H7 (cell line): ENCODE measurements at regions not wholly inside any gene's neighbourhood (a gene's known extent, or its start where the extent isn't known, plus 50 kb on each side); places are given as distances from the start of the nearest gene placed in this dataset.
"Not testable (repeated sequence)": the region's sequence is repeated elsewhere in the genome, so short reads cannot be mapped to it uniquely, and the experiment has no call there.

Experiments
- DNase-seq: peaks from one replicate; pipeline ENCODE4 v3.0.0; 2012
- H3K27me3 ChIP-seq: 2 replicates; pipeline ENCODE4 v1.6.0; 2011; ENCODE audit warnings: mild to moderate bottlenecking, low read length; ENCODE audit not compliant: control insufficient read depth, insufficient read depth
- H3K36me3 ChIP-seq: replicated peaks from 2 replicates; pipeline ENCODE4 v1.5.1; 2011; ENCODE audit warnings: low read length; ENCODE audit not compliant: control insufficient read depth, insufficient read depth
- H3K4me3 ChIP-seq: 2 replicates; pipeline ENCODE4 v1.5.1; 2011; ENCODE audit warnings: low read depth, mild to moderate bottlenecking, control low read depth, low read length, moderate library complexity; ENCODE audit not compliant: insufficient read depth

DNA sequence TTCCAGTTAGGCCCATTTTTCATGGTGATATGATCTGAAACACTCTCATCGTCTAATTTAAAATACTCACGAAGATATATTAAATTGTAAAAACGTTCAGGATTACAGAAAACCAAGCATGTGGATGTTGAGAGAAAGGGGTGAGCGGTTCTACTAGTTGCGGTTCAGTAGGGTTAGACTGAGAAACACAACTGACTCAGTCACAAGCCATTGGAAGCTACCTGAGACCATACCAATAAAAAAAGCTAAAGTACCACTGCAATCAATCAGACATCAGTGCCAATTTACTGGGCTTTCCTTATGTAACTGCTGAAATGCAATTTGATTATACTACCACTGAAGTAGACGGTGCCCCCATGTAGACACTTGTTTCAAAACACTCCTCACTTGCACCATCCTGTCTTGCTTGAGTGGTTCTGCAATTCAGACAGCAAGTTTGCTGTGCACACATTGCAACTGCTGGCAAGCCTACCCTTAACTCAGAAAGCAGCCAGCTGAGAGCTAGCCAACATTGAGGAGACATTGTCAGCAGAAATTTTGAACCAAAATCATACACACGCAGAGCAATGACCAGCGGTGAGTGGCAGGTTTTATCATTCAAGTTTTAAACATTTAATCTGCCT lies 368.7 kb upstream of the ARHGEF26 start:
- Histone ChIP-seq H3K36me3 (no peaks in the 10 kb centered on the region), H3K4me3 (no peak overlapping the region), H3K27me3 (no peaks in the 10 kb centered on the region)
- no peak for DNase-seq

DNA sequence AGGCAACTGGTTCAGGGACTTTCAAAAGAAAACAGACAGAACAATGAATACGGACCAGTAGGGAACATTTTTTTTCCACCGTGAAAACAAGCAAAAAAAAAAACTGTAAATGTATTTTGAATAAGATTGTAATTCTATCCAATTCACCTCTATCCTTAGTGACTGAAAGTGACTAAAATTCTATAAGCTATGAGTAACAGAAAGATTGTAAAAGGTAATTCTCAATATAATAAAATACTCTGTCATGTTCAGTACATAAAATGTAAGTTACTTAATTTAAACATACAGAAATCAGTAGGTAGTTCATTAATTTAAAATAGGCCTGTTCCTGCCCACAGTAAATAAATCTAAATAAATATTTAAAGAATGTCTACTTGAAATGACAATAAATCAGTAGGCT lies 368.2 kb upstream of the ARHGEF26 start:
- DNase-seq, result no peak
- Histone ChIP-seq H3K27me3 (no peaks in the 10 kb centered on the region), H3K36me3 (no peaks in the 10 kb centered on the region), H3K4me3 (no peak overlapping the region)

DNA sequence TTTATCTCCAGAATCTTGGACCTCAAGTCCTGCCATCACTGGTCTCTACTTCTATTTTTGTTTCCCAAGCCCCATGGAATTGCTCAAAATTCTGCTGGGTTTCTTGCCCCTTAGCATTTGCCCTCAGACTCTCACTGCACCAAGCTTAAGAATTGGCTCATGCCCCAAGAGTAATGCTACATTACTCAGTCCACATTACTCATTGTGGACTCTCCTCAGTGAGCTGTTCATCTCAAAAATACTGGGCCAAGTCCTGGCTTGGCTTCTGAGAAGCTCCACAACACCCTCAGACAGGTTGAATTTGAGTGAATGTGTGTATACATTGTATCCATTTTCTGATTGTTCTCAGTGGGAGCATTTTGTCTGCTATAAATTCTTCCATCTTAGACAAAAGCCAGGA lies 364.4 kb upstream of the ARHGEF26 start:
- Histone ChIP-seq H3K27me3 (no peaks in the 10 kb centered on the region), H3K36me3 (no peaks in the 10 kb centered on the region), H3K4me3 (no peak overlapping the region)
- no peak for DNase-seq

DNA sequence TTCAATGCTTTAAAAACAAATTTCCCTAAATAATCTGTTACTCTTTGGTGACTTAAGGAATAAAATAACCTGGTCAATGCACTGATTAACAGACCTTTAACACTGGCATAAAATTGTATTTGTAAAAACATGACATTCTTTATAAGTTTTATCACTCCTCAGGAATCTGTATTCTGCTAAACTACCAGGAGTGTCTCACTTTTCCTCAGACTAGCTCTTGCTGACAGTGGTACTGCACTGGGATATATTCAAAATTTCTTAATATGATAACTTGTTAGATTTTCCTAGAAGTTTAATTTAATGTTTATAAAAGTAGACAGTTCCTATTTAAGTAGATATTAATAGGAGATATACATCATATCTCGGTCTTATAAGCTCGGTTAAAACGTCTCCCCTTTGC lies 363.4 kb upstream of the ARHGEF26 start:
- Histone ChIP-seq H3K4me3 (no peak overlapping the region), H3K36me3 (no peaks in the 10 kb centered on the region), H3K27me3 (no peaks in the 10 kb centered on the region)
- DNase-seq, result no peak

DNA sequence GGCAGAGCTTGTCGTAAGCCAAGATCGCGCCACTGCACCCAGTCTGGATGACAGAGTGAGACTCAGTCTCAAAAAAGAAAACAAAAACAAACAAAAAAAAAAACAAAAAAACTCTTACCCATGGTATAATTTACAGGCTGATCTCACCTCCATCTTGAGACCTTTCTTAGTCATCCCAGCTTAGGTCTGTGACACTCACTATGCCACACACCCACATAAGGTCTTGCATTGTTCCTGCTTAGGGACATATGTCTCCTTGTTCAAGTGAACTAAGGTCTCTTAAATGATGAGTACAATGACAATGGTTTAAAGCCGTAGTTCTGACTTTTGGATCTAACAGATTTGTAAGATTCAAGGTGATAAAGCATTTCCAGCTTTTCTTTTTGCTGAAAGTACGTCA lies 360.2 kb upstream of the ARHGEF26 start:
- no peak for DNase-seq
- no peaks in the 10 kb centered on the region for H3K27me3 ChIP-seq
- no peaks in the 10 kb centered on the region for H3K36me3 ChIP-seq
- H3K4me3 ChIP-seq, result no peak overlapping the region

DNA sequence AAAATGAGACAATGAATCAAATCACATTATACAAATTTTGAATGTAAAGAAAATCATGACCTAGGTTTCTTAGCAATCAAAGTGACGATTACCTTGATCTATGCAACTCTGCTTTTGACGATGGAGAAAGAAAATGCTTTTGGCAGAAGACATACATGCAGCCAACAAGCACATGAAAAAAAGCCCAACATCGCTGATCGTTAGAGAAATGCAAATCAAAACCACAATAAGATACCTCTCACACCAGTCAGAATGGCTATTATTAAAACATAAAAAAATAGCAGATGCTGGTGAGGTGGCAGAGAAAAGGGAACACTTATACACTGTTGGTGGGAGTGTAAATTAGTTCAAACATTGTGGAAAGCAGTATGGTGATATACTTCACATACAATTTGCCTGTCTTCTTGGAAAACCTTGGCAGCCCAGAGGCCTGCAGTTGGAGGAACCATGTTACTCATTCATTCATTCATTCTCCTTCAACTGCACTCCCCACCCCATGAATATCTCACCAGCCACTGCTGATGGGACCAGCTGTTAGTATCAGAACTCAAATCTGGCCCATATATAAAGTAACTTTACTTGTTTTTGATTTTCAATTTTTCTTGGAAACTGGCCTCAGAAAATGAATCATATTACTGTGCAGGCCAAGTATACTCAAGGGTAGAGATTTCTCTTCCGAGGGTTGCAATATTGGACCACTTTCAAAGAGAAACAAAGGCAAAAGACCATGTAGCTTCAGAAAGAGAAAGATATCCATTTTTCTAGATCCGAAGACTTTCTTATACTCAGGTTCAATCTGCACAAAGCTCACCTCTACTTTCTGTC lies 358.6 kb upstream of the ARHGEF26 start:
- Histone ChIP-seq H3K36me3 (no peaks in the 10 kb centered on the region), H3K27me3 (no peaks in the 10 kb centered on the region), H3K4me3 (no peak overlapping the region)
- DNase-seq, result no peak

DNA sequence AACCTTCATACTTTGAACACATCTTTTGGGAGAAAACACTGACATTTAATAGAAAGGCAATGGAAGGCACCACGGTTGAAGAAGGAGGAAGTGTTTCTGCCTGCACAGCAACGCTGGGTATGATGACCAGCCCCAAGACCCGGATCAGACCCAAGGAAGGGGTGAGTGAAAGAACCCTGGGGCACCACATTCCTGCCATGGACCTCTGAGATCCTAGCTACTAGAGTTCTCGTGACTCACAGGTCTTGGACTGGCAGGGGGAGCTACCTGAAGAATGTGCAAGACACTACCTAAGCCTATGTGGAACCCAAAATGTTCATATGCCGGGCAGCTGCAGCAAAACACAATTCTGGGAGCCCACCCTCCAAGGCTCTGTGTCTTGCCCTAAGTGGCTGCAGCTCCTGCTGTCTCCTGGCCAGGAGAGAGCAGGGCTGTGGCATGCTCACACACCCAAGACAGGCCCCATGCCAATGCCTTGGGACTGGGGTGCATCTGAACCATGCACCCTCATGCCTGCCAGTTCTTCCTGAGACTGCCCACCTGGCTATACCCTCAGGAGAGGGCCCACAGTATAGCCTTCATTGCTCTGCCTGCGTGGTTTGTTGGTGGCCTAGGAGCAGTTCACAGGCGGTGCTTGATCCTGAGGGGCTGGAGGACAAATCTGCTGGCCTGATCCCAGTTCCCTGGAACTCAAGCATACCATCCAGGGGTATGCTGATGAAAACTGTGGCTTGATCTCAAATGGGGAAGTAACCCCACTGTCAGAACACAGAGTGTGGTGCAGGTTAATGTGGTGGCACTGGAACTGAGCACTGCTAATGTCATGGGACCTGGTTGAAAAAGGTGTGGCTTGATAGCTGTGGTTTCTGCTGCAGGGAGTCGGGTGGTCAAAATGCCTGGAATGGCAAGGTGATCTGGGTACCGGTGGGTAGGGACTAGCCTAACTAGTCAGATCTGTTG lies 353.3 kb upstream of the ARHGEF26 start:
- no peak for DNase-seq
- Histone ChIP-seq H3K4me3 (no peak overlapping the region), H3K36me3 (no peaks in the 10 kb centered on the region), H3K27me3 (no peaks in the 10 kb centered on the region)

DNA sequence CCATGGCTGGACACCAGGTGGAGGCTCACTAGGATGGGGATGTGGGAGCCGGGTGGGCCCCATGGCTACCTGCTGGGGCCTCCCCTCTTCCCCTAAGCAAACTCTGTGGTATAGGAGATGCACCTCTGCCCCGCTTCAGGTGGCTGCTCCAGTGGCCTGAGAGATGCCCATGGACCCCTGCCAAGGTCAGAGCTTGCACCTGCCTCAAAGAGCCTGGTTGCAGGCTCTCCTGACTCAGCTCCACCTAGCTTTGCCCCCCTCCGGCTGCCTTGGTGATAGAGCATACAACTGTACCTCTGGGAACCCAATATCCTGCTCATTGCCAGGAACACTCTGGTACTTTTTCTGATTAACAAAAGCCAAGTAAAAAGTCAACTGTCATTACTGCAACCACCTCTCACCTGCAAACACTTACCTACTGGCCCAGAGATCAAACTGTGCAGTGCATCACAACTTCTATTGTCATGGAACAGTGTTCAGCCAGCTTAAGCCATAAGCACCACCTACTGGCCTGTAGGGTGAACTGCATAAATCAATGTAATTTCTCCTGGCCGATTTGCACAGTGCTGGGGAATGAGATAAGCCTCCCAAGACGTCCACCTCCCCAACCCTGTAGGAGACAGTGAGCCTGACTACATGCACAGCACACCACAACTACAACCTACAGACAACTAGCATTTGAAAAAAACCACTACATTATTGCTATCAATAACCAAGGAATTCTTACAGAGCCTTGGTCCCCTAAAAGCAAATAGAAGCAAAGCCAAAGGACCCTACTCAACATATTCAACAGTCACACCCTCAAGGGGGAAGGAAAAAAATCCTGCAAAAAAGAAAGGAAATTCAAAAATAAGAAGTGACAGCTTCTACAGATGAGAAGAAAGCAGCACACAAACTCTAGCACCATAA lies 352.4 kb upstream of the ARHGEF26 start:
- Histone ChIP-seq H3K36me3 (no peaks in the 10 kb centered on the region), H3K4me3 (no peak overlapping the region), H3K27me3 (no peaks in the 10 kb centered on the region)
- DNase-seq, result peak; percentile 49

DNA sequence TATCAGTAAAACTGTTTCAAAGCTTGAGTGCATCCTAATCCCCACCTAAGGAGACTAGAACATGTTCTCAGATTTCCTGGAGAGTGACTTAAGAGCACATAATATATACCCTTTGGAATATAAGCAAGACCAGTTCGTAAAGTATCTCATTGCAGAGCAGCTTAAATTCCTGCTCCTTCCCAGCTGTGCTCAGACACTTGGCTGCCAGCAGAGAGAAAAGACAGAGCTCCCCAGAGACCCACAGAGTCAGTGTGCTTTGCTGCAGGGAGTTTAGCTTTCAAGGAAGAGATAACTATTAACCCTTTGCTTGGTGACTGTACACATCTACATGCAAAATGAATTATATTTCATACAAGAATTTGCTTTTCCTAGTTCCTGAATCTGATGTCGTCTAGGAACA lies 338.1 kb upstream of the ARHGEF26 start:
- Histone ChIP-seq H3K27me3 (no peaks in the 10 kb centered on the region), H3K4me3 (no peak overlapping the region), H3K36me3 (no peaks in the 10 kb centered on the region)
- DNase-seq, result no peak

DNA sequence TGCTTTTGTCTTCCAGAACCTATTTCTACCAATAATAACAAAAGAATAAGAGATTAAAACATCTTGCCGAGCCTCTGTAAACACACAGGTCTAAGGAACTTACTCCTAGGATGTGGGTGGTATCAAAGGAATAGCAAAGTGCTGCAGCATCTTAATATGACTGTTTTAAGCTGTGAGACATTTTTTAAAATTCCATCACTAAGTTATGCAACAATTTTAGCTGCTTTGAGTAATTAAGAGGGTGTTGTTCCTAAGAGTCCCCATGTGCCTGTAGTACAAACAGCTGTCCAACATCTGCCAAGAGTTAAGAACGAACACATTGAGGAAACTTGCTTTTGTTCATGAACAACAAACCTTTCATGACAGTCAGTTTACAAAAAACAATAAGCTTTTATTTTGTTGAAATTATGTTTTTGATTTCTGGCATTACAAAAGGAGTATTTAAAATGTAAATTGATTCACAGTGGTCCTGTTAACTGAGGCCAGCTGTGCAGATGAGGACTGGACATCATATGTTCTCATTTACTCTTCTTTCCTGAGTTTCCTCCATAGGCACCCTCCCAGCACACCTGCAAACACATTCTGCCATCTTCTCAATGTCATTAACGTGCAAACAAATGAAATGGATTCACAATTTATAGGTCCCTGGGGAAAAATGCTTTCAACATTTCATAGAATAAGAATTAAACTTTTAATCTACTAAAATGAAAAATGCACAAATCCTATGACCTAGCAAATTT lies 337.3 kb upstream of the ARHGEF26 start:
- DNase-seq, result no peak
- Histone ChIP-seq H3K27me3 (no peaks in the 10 kb centered on the region), H3K4me3 (no peak overlapping the region), H3K36me3 (no peaks in the 10 kb centered on the region)

DNA sequence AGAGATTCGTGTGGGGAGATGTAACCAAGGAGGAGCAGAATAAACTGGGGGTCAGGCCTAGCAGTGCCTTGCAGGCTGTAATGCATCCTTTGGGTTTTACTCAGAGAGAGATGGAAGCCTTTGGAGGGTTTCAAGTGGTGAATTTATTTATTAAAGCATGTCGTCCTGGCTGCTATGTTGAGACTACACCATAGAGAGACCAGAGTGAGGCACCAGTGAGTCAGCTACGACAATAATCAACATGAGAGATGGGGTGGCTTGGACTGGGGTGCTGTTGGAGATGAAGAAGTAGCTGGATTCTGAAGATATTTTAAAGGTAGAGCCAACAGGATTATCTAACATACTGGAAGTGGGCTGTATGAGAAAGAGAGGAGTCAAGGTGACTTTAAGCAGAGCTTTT lies 335.3 kb upstream of the ARHGEF26 start:
- H3K27me3 ChIP-seq, result no peaks in the 10 kb centered on the region
- no peak for DNase-seq

DNA sequence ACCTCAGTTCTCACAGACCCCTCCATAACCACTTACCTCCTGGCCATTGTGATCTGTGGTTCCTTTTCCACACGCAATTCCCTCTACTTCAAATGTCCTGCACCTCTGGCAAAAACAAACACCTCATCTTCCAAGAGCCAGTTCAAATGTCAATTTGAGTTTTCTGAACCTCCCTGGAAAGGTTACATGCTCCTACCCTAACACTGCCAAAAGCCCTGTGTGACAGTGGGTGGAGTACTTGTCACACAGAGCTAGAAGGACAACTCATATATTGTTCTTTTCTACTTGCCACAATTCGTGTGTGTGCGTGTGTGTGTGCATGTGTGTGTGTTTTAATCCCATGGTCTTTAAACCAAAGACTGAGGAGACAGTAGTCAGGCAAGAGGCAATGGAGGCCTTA lies 331.8 kb upstream of the ARHGEF26 start:
- Histone ChIP-seq H3K4me3 (no peak overlapping the region), H3K27me3 (no peaks in the 10 kb centered on the region), H3K36me3 (no peaks in the 10 kb centered on the region)
- no peak for DNase-seq

More for the DNA sequence above, 335.3 kb upstream of the ARHGEF26 start:
- Histone ChIP-seq H3K36me3 (no peaks in the 10 kb centered on the region), H3K4me3 (no peak overlapping the region)

DNA sequence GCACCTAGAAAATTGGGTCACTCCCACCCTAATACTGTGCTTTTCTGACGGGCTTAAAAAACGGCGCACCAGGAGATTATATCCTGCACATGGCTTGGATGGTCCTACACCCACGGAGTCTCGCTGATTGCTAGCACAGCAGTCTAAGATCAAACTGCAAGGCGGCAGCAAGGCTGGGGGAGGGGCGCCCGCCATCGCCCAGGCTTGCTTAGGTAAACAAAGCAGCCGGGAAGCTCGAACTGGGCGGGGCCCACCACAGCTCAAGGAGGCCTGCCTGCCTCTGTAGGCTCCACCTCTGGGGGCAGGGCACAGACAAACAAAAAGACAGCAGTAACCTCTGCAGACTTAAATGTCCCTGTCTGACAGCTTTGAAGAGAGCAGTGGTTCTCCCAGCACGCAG lies 324.1 kb upstream of the ARHGEF26 start:
- DNase-seq, H3K4me3 ChIP-seq, H3K36me3 ChIP-seq, H3K27me3 ChIP-seq: not testable (repeated sequence)
